Stomach (tissue), 8 donors: ENCODE measurements at regions not wholly inside any gene's neighbourhood (a gene's known extent, or its start where the extent isn't known, plus 50 kb on each side); places are given as distances from the start of the nearest gene placed in this dataset.

ENCODE experiments used
- DNase-seq, 2 donors: peaks; one replicate each; pipeline versions ENCODE4 v3.0.0 to v3.0.0-alpha.2; 2013 to 2019
- H3K27ac ChIP-seq, 5 donors: fragments of 200-600 bp in 4 of 5; sonication (generic) in 4 of 5; one replicate each; pipeline ENCODE4 v1.5.1; 2013 to 2019; ENCODE audit warnings: mild to moderate bottlenecking in 1 of 5, moderate library complexity in 1 of 5
- H3K27me3 ChIP-seq, 3 donors: fragments of 200-600 bp; sonication (generic); one replicate each; pipeline ENCODE4 v1.5.1; 2017 to 2019; ENCODE audit warnings: mixed run types in 1 of 3
- H3K36me3 ChIP-seq, 4 donors: fragments of 200-600 bp; sonication (generic); 1 replicate in 3 of 4; 2 replicates in 1 of 4; pipeline ENCODE4 v1.5.1; 2016 to 2019
- H3K4me1 ChIP-seq, 4 donors: fragments of 200-600 bp; sonication (generic); one replicate each; pipeline ENCODE4 v1.5.1; 2016 to 2019
- H3K4me3 ChIP-seq, 4 donors: fragments of 200-600 bp; sonication (generic) in 3 of 4; one replicate each; pipeline ENCODE4 v1.5.1; 2016 to 2019; ENCODE audit warnings: mild to moderate bottlenecking in 1 of 4
- H3K9me3 ChIP-seq, 4 donors: fragments of 200-600 bp; sonication (generic); one replicate each; pipeline ENCODE4 v1.5.1; 2016 to 2019
- CTCF ChIP-seq, 7 experiments: fragments of 450-650 bp in 4 of 7; fragments of 200-600 bp in 3 of 7; sonication (generic) in 3 of 7; IDR thresholded peaks; one replicate each; pipeline ENCODE4 v1.5.1; 2016 to 2019; ENCODE audit warnings: antibody characterized with exemption in 7 of 7, control low read depth in 2 of 7, mild to moderate bottlenecking in 1 of 7
- EP300 ChIP-seq: sonication (generic); formaldehyde crosslinking; IDR thresholded peaks from one replicate; pipeline ENCODE4 v1.6.1; 2017; ENCODE audit warnings: antibody characterized with exemption
- POLR2A ChIP-seq, 4 donors: fragments of 450-650 bp; IDR thresholded peaks; one replicate each; pipeline ENCODE4 v1.6.1; 2016; ENCODE audit warnings: antibody characterized with exemption in 4 of 4, control low read depth in 2 of 4, mild to moderate bottlenecking in 1 of 4, moderate library complexity in 1 of 4
- POLR2AphosphoS5 ChIP-seq, 3 donors: sonication (generic); formaldehyde crosslinking; IDR thresholded peaks; one replicate each; pipeline ENCODE4 v1.6.1; 2016; ENCODE audit warnings: antibody characterized with exemption in 3 of 3
- WGBS, 5 donors: extraction: QIAGEN DNeasy Blood & Tissue Kit in 3 of 5; methylation state at CpG; one replicate each; pipeline versions ENCODE4 v1.1.5 to v1.1.7; 2013 to 2018; 5-methylcytosine and 5-hydroxymethylcytosine counted together
- intact Hi-C: fragments of 100-400 bp; cut with DNase I; formaldehyde crosslinking; loops from one replicate; pipeline ENCODE4 v1.15.1; 2023; ENCODE audit warnings: low total_unique reads
- donor health status: healthy with polysubstance abuse.
- donor health status: Bipolar disorder and iron deficiency.
- donor health status: healthy.

- H3K9me3 ChIP-seq = no peaks in the 10 kb centered on the region
- no peak overlapping the region for H3K27ac ChIP-seq
- no peak for TF ChIP-seq EP300
- TF ChIP-seq POLR2AphosphoS5 (IDR thresholded peaks at IDR 0.05) = no peak
- no peak for TF ChIP-seq POLR2A (IDR thresholded peaks at IDR 0.05)
- no peak for TF ChIP-seq CTCF (IDR thresholded peaks at IDR 0.05)
- H3K4me1 ChIP-seq = no peaks in the 10 kb centered on the region
- intact Hi-C loops = no loop called here
- no peak for DNase-seq
- H3K27me3 ChIP-seq = no peaks in the 10 kb centered on the region
- no peaks in the 10 kb centered on the region for H3K36me3 ChIP-seq
- no peak overlapping the region for H3K4me3 ChIP-seq
- 40 to 60% (median 53%) methylated on average over 1 of the region's 1 CpG for WGBS, 5 donors
Measured at GRCh38 chr12:102763471-102763870, 153.6 kb downstream of the PAH start.

GRCh38 chr12:102763061-102763460 is 154.0 kb downstream of the PAH start:
- no peaks in the 10 kb centered on the region for H3K27me3 ChIP-seq
- intact Hi-C loops = no loop called here
- 68 to 87% (median 71%) methylated on average over 4 of the region's 4 CpGs for WGBS, 5 donors

DNA sequence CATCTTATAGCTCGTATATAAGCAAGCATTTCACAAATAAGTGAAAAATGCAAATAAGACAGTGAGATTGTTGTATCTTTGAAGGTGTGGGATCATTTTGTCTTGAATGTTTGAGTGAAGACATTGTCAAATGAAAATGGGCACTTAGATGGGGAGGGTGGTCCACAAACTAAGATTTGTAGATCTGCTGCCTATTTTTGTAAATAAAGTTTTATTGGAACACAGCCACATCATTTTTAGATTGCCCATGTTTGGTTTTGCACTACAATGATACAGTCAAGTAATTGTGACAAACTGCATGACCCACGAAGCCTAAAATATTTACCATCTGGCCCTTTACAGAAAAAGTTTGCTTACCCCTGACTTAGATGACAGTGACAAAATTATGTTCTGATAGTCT is 156.7 kb downstream of the PAH start:
- TF ChIP-seq POLR2AphosphoS5 (IDR thresholded peaks at IDR 0.05) (no peak), POLR2A (IDR thresholded peaks at IDR 0.05) (no peak), CTCF (IDR thresholded peaks at IDR 0.05) (no peak), EP300 (no peak)
- Histone ChIP-seq H3K4me1 (no peaks in the 10 kb centered on the region), H3K4me3 (no peak overlapping the region), H3K9me3 (no peaks in the 10 kb centered on the region), H3K27ac (no peak overlapping the region), H3K36me3 (no peaks in the 10 kb centered on the region), H3K27me3 (no peaks in the 10 kb centered on the region)
- WGBS, 5 donors = 76 to 92% (median 80%) methylated on average over 2 of the region's 2 CpGs
- no peak for DNase-seq
- intact Hi-C loops = no loop called here

More at GRCh38 chr12:102763061-102763460, 154.0 kb downstream of the PAH start:
- Histone ChIP-seq H3K27ac (no peak overlapping the region), H3K4me3 (no peak overlapping the region), H3K4me1 (no peaks in the 10 kb centered on the region), H3K36me3 (no peaks in the 10 kb centered on the region), H3K9me3 (no peaks in the 10 kb centered on the region)
- TF ChIP-seq POLR2AphosphoS5 (IDR thresholded peaks at IDR 0.05) = no peak
- TF ChIP-seq EP300 = no peak
- TF ChIP-seq POLR2A (IDR thresholded peaks at IDR 0.05) = no peak
- TF ChIP-seq CTCF (IDR thresholded peaks at IDR 0.05) = no peak
- DNase-seq = no peak

DNA sequence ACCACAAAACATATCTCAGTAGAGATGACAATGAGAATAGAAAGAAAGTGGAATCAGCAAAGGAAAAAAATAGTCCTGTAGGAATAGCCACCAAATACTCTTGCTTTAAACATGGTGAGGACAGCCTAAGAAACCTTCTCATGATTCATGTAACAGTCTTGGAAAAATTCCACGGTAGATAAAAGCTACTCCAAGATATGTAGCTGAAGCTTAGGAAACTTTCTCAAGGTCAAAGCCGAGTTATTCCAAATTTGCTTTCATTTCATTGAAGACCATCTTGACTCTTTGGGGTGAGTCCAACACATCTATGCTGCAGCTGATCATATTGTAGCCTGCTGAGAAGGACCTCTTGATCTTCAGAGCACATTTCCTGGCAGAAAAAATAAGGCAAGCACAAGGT is 157.6 kb downstream of the PAH start:
- DNase-seq = no peak
- TF ChIP-seq EP300 (no peak), POLR2A (IDR thresholded peaks at IDR 0.05) (no peak), CTCF (IDR thresholded peaks at IDR 0.05) (no peak), POLR2AphosphoS5 (IDR thresholded peaks at IDR 0.05) (no peak)
- Histone ChIP-seq H3K4me1 (no peaks in the 10 kb centered on the region), H3K4me3 (no peak overlapping the region), H3K36me3 (no peaks in the 10 kb centered on the region), H3K9me3 (no peaks in the 10 kb centered on the region), H3K27me3 (no peaks in the 10 kb centered on the region), H3K27ac (no peak overlapping the region)
- intact Hi-C loops = no loop called here
- 55 to 64% (median 58%) methylated on average over 2 of the region's 2 CpGs for WGBS, 5 donors
